Esophagus squamous epithelium (tissue), 4 donors: ENCODE measurements at regions not wholly inside any gene's neighbourhood (a gene's known extent, or its start where the extent isn't known, plus 50 kb on each side); places are given as distances from the start of the nearest gene placed in this dataset.

Experiments
- CTCF ChIP-seq, 6 experiments: fragments of 450-650 bp in 4 of 6; fragments of 200-600 bp in 2 of 6; sonication (generic) in 2 of 6; IDR thresholded peaks; one replicate each; pipeline ENCODE4 v1.5.1; 2016 to 2019; ENCODE audit warnings: antibody characterized with exemption in 6 of 6, mild to moderate bottlenecking in 4 of 6, moderate library complexity in 4 of 6
- POLR2A ChIP-seq, 4 donors: fragments of 450-650 bp; IDR thresholded peaks; one replicate each; pipeline ENCODE4 v1.6.1; 2017; ENCODE audit warnings: antibody characterized with exemption in 4 of 4, mild to moderate bottlenecking in 4 of 4, moderate library complexity in 3 of 4

GRCh38 chr6:154624038-154624599, 109.1 kb upstream of the SCAF8 start:
- no peak for TF ChIP-seq CTCF (IDR thresholded peaks at IDR 0.05)
- TF ChIP-seq POLR2A (IDR thresholded peaks at IDR 0.05) = no peak
